K562 (cell line): ENCODE measurements at regions not wholly inside any gene's neighbourhood (a gene's known extent, or its start where the extent isn't known, plus 50 kb on each side); places are given as distances from the start of the nearest gene placed in this dataset.
A peak's percentile ranks its signal among the peaks of the same experiment; 100 is the strongest.

Source experiments
- ATAC-seq: fragments of 200-7000 bp; cut with Tn5 transposase; 3 replicates; pipeline ENCODE4 v1.9.1; 2020; ENCODE audit warnings: moderate library complexity
- BruUV-seq: library from RNA; stranded (reverse); fragments of 400-500 nt; replicated peaks from 2 replicates; lab custom pipeline; 2021; lab: Mats Ljungman, UMichigan
- CTCF ChIA-PET: fragments of 300-600 bp; formaldehyde crosslinking; extraction: SDS; loops from one replicate; lab custom pipeline; 2021; ENCODE audit warnings: low intra/inter-chr PET ratio; lab: Yijun Ruan, JAX
- POLR2A ChIA-PET: fragments of 300-600, 350-650 bp; sonication (Branson Sonifier 250); formaldehyde crosslinking; extraction: SDS; loops from one replicate; lab custom pipeline; 2021; ENCODE audit warnings: antibody characterized with exemption, inconsistent platforms; lab: Yijun Ruan, JAX
- DNase-seq, 4 experiments: peaks; one replicate each; pipeline versions ENCODE4 v3.0.0 to v3.0.0-alpha.2; 2011 to 2018; ENCODE audit warnings: low spot score in 3 of 4, mixed read lengths in 3 of 4; ENCODE audit errors: extremely low read depth in 1 of 4
- FAIRE-seq: peaks from 2 replicates; lab custom pipeline; 2011; peaks lifted over from hg19 to GRCh38; lab: Jason Lieb, UNC
- H2AFZ ChIP-seq: 2 replicates; pipeline ENCODE4 v1.6.0; 2011; ENCODE audit warnings: low read depth, low read length, control low read depth, inconsistent platforms
- H3K27ac ChIP-seq: fragments of 200-600 bp; 3 replicates; pipeline ENCODE4 v1.8.0; 2011; ENCODE audit warnings: low read depth, mild to moderate bottlenecking, control low read depth, inconsistent platforms, low read length, moderate library complexity, mixed read lengths; ENCODE audit errors: extremely low read depth
- H3K27me3 ChIP-seq, 2 experiments: fragments of 300-600 bp in 1 of 2; 2 replicates in 1 of 2; 3 replicates in 1 of 2; pipeline versions ENCODE4 v1.6.0 to v1.8.0; 2011; ENCODE audit warnings: inconsistent platforms in 2 of 2, low read length in 2 of 2, mild to moderate bottlenecking in 1 of 2, mixed read lengths in 1 of 2, moderate library complexity in 1 of 2; ENCODE audit not compliant: control insufficient read depth in 2 of 2, insufficient read depth in 2 of 2
- H3K36me3 ChIP-seq: fragments of 300-600 bp; 3 replicates; pipeline ENCODE4 v1.8.0; 2011; ENCODE audit warnings: mild to moderate bottlenecking, low read length, inconsistent platforms; ENCODE audit not compliant: control insufficient read depth, insufficient read depth
- H3K4me1 ChIP-seq, 2 experiments: fragments of 200-600 bp in 1 of 2; replicated peaks in 1 of 2; 2 replicates in 1 of 2; 3 replicates in 1 of 2; pipeline versions ENCODE4 v1.5.1 to v1.8.0; 2011; ENCODE audit warnings: inconsistent platforms in 2 of 2, low read length in 2 of 2, mild to moderate bottlenecking in 1 of 2, mixed read lengths in 1 of 2, moderate library complexity in 1 of 2; ENCODE audit not compliant: control insufficient read depth in 2 of 2, insufficient read depth in 2 of 2
- H3K4me2 ChIP-seq: 2 replicates; pipeline ENCODE4 v1.6.1; 2011; ENCODE audit warnings: low read length, control low read depth, inconsistent platforms, mixed read lengths; ENCODE audit not compliant: insufficient read depth
- H3K4me3 ChIP-seq: fragments of 200-600 bp; sonication (generic), shearing (Covaris generic); 2 replicates; pipeline ENCODE4 v1.5.1; 2016; ENCODE audit warnings: control low read depth, inconsistent platforms
- H3K79me2 ChIP-seq: fragments of 200-600 bp; 3 replicates; pipeline ENCODE4 v1.8.0; 2011; ENCODE audit warnings: low read length, inconsistent platforms; ENCODE audit not compliant: control insufficient read depth, insufficient read depth
- H3K9ac ChIP-seq, 2 experiments: 2 replicates each; pipeline versions ENCODE4 v1.6.0 to v1.6.1; 2011; ENCODE audit warnings: low read depth in 2 of 2, low read length in 2 of 2, control low read depth in 1 of 2, inconsistent platforms in 1 of 2, mild to moderate bottlenecking in 1 of 2, mixed read lengths in 1 of 2; ENCODE audit not compliant: insufficient read depth in 1 of 2
- H3K9me1 ChIP-seq: one replicate; pipeline ENCODE4 v1.6.0; 2011; ENCODE audit warnings: inconsistent platforms, mild to moderate bottlenecking, low read length, moderate library complexity; ENCODE audit not compliant: control insufficient read depth, insufficient read depth
- H3K9me3 ChIP-seq: replicated peaks from 2 replicates; pipeline ENCODE4 v1.5.1; 2011; ENCODE audit warnings: low read depth, low read length, inconsistent platforms; ENCODE audit not compliant: control insufficient read depth, insufficient read depth
- H4K20me1 ChIP-seq: replicated peaks from 2 replicates; pipeline ENCODE4 v1.6.1; 2011; ENCODE audit warnings: low read length, inconsistent platforms, mixed read lengths; ENCODE audit not compliant: control insufficient read depth, insufficient read depth
- C11orf30 ChIP-seq: fragments of 450-650 bp; IDR thresholded peaks from 2 replicates; pipeline ENCODE4 v1.6.1; 2016; ENCODE audit warnings: low read depth, mild to moderate bottlenecking
- CEBPZ ChIP-seq: fragments of 150-350 bp; IDR thresholded peaks from 2 replicates; pipeline ENCODE4 v1.6.1; 2014; ENCODE audit warnings: low read depth, mild to moderate bottlenecking, low read length, borderline replicate concordance
- ESRRA ChIP-seq: fragments of 450-650 bp; IDR thresholded peaks from 2 replicates; pipeline ENCODE4 v1.6.1; 2014; ENCODE audit warnings: low read depth, mild to moderate bottlenecking, moderate library complexity, borderline replicate concordance
- IRF1 ChIP-seq: sonication (generic); formaldehyde crosslinking; IDR thresholded peaks from 2 replicates; pipeline ENCODE4 v1.8.0; 2022; ENCODE audit warnings: missing genetic modification reagents, mild to moderate bottlenecking, borderline replicate concordance
- MYC ChIP-seq, 2 experiments: fragments of 250-450 bp in 1 of 2; sonication (Bioruptor Pico) in 1 of 2; IDR thresholded peaks; 2 replicates each; pipeline versions ENCODE4 v1.5.1 to v1.6.1; 2012 to 2021; ENCODE audit warnings: low read depth in 2 of 2, borderline replicate concordance in 1 of 2, improper control_type of control experiment in 1 of 2, low read length in 1 of 2, mild to moderate bottlenecking in 1 of 2, moderate library complexity in 1 of 2
- NFE2 ChIP-seq: IDR thresholded peaks from 2 replicates; pipeline ENCODE4 v1.6.1; 2014; ENCODE audit warnings: antibody characterized with exemption, low read depth
- PHB ChIP-seq: fragments of 250-450 bp; sonication (Bioruptor Pico); IDR thresholded peaks from 2 replicates; pipeline ENCODE4 v1.5.0; 2021
- RB1 ChIP-seq: fragments of 450-650 bp; IDR thresholded peaks from 2 replicates; pipeline ENCODE4 v1.6.1; 2017; ENCODE audit warnings: low read depth, mild to moderate bottlenecking
- RUNX1 ChIP-seq: sonication (generic); IDR thresholded peaks from 2 replicates; pipeline ENCODE4 v1.6.1; 2016; ENCODE audit warnings: antibody characterized with exemption, low read depth
- TBL1XR1 ChIP-seq, 2 experiments: IDR thresholded peaks; 2 replicates each; pipeline ENCODE4 v1.6.1; 2012; ENCODE audit warnings: improper control_type of control experiment in 2 of 2, low read length in 2 of 2, mild to moderate bottlenecking in 1 of 2
- TCFL5 ChIP-seq: fragments of 250-450 bp; sonication (Bioruptor Pico); conservative IDR thresholded peaks from 2 replicates; pipeline ENCODE4 v1.6.1; 2021; ENCODE audit warnings: mild to moderate bottlenecking, moderate library complexity, matching md5 sums
- U2AF1 ChIP-seq: fragments of 200-400 bp; formaldehyde crosslinking; optimal IDR thresholded peaks from 2 replicates; pipeline ENCODE3; 2017; ENCODE audit warnings: mild to moderate bottlenecking, low read depth, low read length, moderate library complexity
- ZSCAN29 ChIP-seq: fragments of 450-650 bp; IDR thresholded peaks from 2 replicates; pipeline ENCODE4 v1.6.1; 2017
- WGBS: fragments of 100-300 bp; shearing (Covaris generic); methylation state at CpG from one replicate; pipeline ENCODE4 v1.1.6; 2016; ENCODE audit warnings: low coverage, mixed read lengths; ENCODE audit not compliant: insufficient coverage; ENCODE audit errors: missing lambda C conversion rate; 5-methylcytosine and 5-hydroxymethylcytosine counted together
- in situ Hi-C: fragments of 300-500 bp; cut with MboI; formaldehyde crosslinking; loops from 4 replicates; pipeline ENCODE4 v1.15.0; 2018; ENCODE audit warnings: inconsistent platforms, mixed read lengths
- intact Hi-C: fragments of 100-400 bp; cut with micrococcal nuclease; formaldehyde crosslinking; loops from 2 replicates; pipeline ENCODE4 v1.14.2; 2022
- TF ChIP-seq, protein P1 (sequence below): sonication (generic); formaldehyde crosslinking; IDR thresholded peaks from 2 replicates; pipeline ENCODE4 v1.8.1; 2023; ENCODE audit warnings: missing genetic modification reagents, mild to moderate bottlenecking, borderline replicate concordance

DNA sequence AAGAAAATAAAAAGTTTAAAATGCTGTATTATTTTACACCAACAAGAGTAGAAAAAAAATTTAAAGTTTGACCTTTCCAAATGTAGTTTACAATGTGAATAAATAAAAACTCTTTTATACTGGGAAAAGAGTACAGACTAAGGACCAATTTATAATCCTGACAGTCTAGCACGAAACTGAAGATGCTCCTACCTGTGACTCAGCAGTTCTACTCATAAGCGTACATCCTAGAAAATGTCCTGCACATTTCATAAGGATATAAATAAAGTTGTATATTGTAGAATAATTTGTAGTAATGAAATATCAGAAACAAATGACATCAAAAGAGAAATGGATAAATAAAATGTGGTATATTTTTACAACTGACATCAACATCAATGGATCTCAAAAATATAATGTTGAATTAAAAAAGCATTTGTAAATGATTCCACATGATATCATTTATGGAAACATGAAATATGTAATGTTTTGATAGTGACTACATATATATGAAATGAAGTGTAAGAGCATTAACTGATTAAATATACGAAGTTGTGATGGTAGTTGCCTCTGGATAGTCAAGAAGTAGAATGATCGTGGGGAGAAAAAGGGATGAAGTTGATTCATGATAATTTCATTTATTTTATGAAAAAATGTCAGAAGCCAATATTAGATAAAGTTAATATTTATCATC lies 161.3 kb upstream of the CBLB start:
- Histone ChIP-seq H3K9me1 (no peaks in the 10 kb centered on the region), H2AFZ (no peak overlapping the region), H3K9ac (no peak overlapping the region), H3K27ac (no peak overlapping the region), H3K79me2 (no peaks in the 10 kb centered on the region), H3K4me2 (no peak overlapping the region), H3K36me3 (no peaks in the 10 kb centered on the region), H4K20me1 (no peaks in the 10 kb centered on the region), H3K9me3 (no peaks in the 10 kb centered on the region), H3K4me1 (no peaks in the 10 kb centered on the region), H3K4me3 (no peak overlapping the region), H3K27me3 (no peaks in the 10 kb centered on the region)
- BruUV-seq, result no TSS peak
- POLR2A ChIA-PET, result no interaction called here
- intact Hi-C loops (no loop called here), in situ Hi-C loops (no loop called here)
- ATAC-seq (no peak), FAIRE-seq (no peak), DNase-seq (no peak)
- CTCF ChIA-PET, result no interaction called here
- WGBS, result 44% methylated on average over 4 of the region's 4 CpGs
- TF ChIP-seq U2AF1 (no peak), TCFL5 (CRISPR knock-in tag) (no peak), RB1 (no peak), NFE2 (peak; percentile 49; the same call in 1 of the 2 replicates), TBL1XR1 (IDR thresholded peaks at IDR 0.05; ENCODE audit: low read length in 2 of 2) (no peak), ZSCAN29 (no peak), PHB (no peak), CEBPZ (no peak), ESRRA (no peak), C11orf30 (no peak; the same call in 1 of the 2 replicates), IRF1 (CRISPR knock-in tag) (no peak), MYC (IDR thresholded peaks at IDR 0.05; ENCODE audit: low read depth, low read length) (no peak), MYC (CRISPR knock-in tag; IDR thresholded peaks at IDR 0.05; ENCODE audit: borderline replicate concordance, low read depth) (no peak), RUNX1 (no peak)
- TF ChIP-seq, protein P1, sequence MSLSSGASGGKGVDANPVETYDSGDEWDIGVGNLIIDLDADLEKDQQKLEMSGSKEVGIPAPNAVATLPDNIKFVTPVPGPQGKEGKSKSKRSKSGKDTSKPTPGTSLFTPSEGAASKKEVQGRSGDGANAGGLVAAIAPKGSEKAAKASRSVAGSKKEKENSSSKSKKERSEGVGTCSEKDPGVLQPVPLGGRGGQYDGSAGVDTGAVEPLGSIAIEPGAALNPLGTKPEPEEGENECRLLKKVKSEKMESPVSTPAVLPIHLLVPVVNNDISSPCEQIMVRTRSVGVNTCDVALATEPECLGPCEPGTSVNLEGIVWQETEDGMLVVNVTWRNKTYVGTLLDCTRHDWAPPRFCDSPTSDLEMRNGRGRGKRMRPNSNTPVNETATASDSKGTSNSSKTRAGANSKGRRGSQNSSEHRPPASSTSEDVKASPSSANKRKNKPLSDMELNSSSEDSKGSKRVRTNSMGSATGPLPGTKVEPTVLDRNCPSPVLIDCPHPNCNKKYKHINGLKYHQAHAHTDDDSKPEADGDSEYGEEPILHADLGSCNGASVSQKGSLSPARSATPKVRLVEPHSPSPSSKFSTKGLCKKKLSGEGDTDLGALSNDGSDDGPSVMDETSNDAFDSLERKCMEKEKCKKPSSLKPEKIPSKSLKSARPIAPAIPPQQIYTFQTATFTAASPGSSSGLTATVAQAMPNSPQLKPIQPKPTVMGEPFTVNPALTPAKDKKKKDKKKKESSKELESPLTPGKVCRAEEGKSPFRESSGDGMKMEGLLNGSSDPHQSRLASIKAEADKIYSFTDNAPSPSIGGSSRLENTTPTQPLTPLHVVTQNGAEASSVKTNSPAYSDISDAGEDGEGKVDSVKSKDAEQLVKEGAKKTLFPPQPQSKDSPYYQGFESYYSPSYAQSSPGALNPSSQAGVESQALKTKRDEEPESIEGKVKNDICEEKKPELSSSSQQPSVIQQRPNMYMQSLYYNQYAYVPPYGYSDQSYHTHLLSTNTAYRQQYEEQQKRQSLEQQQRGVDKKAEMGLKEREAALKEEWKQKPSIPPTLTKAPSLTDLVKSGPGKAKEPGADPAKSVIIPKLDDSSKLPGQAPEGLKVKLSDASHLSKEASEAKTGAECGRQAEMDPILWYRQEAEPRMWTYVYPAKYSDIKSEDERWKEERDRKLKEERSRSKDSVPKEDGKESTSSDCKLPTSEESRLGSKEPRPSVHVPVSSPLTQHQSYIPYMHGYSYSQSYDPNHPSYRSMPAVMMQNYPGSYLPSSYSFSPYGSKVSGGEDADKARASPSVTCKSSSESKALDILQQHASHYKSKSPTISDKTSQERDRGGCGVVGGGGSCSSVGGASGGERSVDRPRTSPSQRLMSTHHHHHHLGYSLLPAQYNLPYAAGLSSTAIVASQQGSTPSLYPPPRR (CRISPR knock-in tag), result no peak
